HG02973 (cell line): ENCODE measurements at regions not wholly inside any gene's neighbourhood (a gene's known extent, or its start where the extent isn't known, plus 50 kb on each side); places are given as distances from the start of the nearest gene placed in this dataset.

Source experiments
- ATAC-seq: cut with Tn5 transposase; IDR thresholded peaks from one replicate; pipeline ENCODE4 v1.9.1; 2021; ENCODE audit warnings: moderate library complexity; ENCODE audit not compliant: unreplicated experiment

DNA sequence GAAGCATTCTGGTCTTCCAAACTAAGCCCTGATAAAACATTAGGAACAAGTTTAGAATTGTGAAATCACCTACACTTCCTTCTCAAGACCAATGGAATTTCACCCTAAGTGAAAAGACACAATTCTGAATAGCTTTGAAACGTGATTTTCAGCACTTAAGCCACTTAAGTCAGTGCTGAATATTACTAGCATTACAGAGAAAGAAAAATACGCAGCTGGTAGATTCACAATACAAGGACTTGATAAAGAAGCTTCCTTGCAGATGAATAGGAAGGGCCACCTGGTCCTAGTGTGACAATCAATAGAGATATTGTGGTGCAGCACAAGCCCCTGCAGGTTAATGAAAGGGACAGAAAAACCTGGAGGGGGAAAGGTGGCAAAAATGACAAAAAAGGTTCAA is 353.1 kb upstream of the ALCAM start:
- no peak for ATAC-seq

- ATAC-seq = no peak
These were observed 352.1 kb upstream of the ALCAM start for GRCh38 chr3:105014631-105015030.

DNA sequence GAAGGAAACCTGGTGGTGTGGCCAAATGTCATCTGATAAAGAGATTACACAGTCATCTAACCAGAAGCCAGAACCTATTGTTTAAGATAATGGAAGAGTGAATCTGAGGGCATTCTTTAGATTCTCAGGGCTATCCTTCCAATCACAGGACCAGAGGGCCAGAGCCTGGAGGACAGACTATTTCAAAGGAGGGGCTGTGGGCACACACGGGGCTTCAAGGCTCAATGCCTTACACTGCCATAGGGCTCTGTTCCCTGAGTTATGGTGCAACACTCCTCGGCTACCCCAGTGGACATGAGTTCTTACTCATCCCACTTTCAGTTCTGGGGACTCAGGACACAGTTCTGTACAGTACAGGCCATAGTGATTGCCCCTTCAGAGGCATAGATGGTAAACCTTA is 343.9 kb upstream of the ALCAM start:
- no peak for ATAC-seq

DNA sequence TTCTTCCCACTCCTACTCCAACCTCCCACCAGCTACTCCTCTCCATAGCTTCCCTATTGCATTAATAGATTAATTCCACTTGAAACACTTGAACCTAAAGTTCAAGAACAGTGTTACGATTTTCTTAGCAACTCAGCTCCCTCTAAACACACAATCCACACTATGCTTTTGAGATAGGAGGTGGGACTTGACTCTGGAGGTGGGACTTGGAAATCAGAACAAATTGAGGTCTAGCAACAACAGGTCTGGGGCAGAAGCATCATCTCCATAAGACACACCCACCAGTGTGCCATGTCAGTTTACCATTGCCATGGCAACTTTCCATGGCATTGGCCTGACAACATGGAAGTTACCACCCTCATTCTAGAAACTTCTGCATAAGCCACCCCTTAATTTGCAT is 336.5 kb upstream of the ALCAM start:
- no peak for ATAC-seq

GRCh38 chr3:105032541-105032940 is 334.2 kb upstream of the ALCAM start:
- ATAC-seq = no peak

DNA sequence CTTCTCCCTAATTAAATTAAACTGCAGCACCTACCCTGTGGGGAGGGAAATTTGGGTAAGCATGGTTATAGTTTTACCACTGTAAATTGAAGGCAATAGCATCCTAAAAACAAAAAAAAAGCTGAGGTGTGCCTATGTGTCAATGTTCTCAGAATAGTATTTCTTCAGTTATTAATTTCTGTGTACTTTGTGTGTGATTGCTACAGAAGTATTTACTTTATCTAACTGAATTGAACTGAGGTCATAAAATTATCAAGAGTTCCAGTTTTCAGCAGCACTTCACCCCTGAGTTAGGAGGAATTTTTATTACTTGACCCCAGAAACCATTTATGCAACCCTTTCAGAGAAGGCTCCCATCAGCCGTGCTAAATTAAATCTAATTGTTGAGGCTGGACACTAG is 333.6 kb upstream of the ALCAM start:
- no peak for ATAC-seq

- no peak for ATAC-seq
These were observed 327.7 kb upstream of the ALCAM start for GRCh38 chr3:105039004-105039403.

DNA sequence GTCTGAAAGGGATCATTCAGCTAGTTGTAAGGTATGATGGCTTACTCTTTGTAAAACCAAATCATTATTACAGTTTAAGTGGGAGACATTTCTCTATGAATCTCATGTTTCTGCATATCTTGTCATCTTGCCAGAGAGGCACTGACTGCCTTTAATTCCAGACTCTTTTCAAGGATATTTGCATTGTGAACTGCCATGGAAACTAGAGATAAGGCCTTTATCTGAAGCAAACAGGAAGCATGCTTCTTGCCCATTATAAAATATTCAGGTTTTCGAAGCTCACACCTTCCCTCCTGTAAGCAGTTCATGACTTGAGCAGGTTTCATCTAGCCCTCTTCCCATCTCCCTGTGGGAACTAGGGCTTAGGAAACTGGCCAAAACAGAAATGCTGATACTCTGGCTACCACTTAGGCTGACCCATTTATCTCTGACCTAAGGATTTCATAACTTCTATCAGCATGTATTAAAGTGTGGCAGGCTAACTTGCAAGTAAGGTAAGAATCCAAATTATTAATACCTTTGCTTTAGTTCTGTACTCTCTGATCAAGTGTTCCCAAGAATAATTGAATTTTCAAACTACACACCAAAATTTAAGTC is 326.6 kb upstream of the ALCAM start:
- no peak for ATAC-seq

GRCh38 chr3:105042586-105042985 is 324.1 kb upstream of the ALCAM start:
- no peak for ATAC-seq

DNA sequence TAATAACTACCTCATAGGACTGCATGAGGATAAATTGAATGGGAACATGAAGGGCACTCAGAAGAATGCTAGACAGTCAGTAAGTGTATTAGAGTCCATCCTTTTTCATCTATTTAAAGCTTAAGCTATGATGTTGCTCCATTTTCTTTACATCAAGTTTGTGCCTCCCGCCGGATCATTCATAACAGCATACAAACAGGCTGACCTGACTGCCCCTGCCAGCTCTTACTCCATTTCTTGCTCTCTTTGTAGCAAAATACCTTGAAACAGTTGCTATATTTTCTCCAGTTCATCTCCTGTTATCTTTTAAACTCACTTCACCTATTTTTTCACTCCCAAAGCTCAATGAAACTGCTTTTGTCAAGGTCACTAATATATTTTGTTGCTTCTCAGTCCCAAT is 315.6 kb upstream of the ALCAM start:
- ATAC-seq = no peak

DNA sequence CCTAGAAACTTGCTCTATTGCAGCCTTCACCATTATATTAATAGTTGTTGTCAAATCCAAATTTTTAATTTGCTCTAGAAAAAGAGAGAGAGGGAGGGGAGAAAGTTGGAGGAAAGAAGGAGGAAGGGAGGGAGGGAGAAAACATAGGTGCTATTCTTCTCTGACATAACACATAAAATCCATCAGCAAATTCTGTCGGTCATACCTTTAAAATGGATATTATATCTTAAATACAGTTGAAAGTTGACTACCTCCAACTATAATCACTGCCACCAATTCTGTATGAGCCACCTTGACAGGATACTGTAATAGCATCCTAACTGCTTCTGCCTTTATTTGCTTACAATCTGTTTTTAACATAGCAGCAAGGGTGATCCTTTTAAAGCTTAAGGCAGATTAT is 314.7 kb upstream of the ALCAM start:
- ATAC-seq = no peak

- ATAC-seq = no peak
These were observed 303.9 kb upstream of the ALCAM start for GRCh38 chr3:105062853-105063252.

DNA sequence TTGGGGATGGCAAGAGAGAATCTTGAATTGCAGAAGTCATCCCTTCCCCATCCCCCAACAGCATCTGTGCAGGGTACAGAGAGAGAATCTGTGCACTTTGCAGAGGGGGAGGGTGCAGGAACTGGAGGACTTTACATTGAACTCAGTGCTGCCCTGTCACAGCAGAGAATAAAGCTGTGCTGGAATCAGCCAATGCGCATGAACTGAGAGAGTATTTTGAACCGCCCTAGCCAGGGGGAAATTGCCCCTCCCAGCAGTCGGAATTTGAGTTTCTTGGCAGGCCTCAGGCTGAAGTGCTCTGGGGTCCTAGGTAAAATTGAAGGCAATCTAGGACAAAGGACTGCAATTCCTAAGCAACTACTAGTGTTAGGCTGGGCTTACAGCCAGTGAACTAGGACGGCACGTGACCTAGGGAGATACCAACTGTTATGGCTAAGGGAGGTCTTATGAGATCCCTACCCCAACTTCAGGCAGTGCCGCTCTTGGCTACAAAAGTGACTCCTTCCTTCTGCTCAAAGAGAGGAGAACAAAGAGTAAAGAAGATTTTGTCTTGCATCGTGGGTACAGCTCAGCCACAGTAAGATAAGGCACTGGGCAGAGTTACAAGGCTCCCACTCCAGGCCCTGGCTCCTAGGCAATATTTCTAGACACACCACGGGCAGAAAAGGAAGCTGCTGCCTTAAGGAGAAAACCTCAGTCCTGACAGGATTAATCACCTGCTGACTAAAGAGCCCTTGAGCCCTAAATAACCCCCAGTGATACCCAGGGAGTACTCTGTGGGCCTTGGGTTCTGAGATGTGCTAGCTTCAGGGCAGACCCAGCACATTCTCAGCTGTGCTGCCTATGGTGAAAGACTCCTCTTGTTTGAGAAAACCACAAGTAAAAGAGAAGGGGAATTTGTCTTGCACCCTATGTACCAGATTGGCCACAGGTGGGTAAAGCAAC is 300.5 kb upstream of the ALCAM start:
- ATAC-seq = no peak

DNA sequence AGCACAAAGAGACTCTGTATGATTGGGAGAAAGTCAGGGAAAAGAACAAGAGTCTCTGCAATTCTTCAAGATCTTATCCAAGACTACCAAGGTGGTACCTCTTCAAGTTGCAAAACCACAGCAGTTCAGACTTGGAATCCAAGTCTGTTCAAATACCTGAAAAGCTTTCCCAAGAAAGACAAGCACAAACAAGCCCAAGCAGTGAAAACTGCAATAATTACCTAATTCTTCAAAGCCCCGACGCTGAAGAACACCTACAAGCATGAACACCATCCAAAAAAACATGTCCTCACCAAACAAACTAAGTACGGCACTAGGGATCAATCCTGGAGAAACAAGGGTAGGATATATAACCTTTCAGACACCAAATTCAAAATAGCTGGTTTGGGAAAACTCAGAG is 299.3 kb upstream of the ALCAM start:
- ATAC-seq = no peak

DNA sequence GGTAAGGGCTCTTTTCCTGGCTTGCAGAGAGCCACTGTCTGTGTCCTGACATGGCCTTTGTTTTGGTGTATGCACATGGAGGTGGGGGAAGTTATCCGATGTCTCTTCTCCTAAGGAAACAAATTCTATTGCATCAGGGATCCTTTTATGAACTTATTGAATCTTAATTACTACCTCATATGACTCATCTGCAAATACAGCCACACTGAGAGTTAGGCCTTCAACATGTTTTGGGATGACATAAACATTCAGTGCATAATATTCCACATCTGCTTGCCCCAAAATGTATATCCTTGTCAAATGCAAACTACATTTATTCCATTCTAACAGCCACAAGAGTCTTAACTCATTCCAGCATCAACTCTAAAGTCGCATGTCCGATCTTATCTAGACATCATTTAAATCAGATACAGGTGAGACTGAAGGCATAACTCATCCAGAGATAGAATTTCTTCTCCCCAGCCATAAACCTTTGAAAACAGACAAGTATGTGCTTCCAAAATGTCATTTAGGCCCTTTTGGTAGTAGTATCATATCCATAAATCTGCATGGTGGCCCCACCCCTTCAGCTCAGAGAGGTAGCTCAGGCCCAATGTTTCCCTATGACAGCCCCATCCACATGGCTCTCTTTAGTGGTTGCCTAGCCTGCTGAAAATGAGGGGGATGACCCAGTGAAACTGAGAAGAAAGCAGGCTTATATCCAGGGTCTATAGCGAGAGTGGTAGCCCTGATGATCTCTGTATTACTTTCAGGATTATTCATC is 289.5 kb upstream of the ALCAM start:
- no peak for ATAC-seq

DNA sequence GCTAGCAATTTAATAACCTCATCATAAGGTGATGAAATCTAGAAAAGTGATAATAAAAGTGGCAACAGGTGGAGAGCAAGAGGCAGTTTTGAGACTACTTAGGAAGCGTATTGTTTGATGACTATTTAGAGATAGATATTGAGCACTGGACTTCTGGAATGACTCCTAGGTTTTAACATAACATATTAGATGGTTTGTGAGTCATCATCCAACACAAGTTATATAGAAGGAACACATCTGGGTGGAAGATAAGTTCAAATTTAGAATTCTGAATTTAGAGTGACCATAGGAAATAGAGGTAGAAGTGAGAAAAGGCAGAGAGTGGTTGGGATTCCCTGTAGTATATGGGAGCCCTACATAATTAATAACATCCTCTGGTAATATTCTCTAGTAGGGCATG is 282.8 kb upstream of the ALCAM start:
- no peak for ATAC-seq

DNA sequence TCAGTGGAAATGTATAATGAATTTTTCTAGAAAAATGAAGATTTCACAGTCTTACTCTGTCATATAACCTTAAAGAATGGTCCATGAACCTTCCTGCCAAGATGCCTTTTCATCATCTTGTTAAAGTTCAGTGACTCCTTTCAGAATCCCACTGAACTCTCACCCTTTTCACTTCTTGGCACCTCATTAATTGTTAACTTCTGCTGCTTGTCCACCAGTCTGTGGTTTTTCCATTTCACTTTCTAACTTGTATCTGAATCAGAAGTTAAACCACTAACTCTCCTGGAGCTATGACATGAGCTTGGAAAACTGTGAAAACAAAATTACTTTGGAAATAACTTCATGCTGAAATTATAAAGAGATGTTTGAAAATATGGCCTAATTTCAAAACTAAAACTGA is 281.2 kb upstream of the ALCAM start:
- ATAC-seq = no peak

- no peak for ATAC-seq
These were observed 273.1 kb upstream of the ALCAM start for GRCh38 chr3:105093371-105094252.

DNA sequence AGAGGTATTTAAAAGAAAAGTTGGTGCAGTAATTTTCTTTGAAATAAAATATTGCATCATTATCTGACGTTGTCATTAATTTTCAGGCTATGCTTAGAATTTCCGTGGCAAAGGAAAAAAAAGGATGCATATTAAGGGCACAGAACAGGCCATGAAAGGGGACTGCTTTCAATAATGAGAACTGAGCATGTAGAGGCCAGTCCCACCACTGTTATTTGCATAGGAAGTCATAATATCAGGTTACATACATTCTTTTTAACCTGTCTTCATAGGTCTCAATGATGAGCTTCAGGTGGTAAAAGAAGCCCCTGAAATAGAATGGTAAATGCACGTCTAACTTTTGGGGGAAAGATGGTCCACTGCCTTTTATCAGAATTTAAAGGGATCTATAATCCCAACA is 272.1 kb upstream of the ALCAM start:
- no peak for ATAC-seq

GRCh38 chr3:105096071-105096470 is 270.6 kb upstream of the ALCAM start:
- no peak for ATAC-seq

DNA sequence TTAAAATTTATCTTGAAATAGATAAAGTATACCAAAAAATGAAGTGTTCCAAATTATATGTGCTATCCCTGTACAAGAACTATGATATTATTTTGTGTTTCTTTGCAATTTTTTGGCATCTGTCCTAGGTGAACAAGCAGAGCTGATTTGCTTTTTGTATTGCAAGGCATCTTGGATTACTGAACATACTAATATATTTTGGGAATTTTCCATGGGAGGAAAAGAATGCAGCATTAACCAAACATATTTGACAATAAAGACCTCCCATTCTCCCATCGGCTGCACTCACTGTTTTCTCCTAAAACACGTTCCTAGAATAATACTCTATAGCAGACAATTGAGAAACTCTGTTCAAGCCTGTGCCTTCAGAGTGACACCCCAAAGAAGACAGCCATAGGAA is 265.1 kb upstream of the ALCAM start:
- ATAC-seq = no peak
